ENCODE measurements at regions not wholly inside any gene's neighbourhood (a gene's known extent, or its start where the extent isn't known, plus 50 kb on each side); places are given as distances from the start of the nearest gene placed in this dataset.

DNA sequence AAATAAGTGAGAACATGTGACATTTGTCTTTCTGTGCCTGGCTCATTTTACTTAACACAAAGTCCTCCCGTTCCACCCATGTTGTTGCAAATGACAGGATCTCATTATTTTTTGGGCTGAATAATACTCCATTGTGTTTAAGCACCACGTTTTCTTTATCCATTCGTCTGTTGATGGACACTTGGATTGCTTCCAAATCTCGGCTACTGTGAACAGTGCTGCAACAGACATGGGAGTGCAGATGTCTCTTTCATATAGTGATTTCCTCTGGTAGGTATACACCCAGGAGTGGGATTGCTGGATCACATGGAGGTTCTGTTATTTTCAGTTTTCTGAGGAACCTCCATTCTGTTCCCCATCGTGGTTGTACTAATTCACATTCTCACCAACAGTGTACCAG, 264.4 kb upstream of the GALNT17 start:
- no peak overlapping the region for H3K27ac ChIP-seq
- peaks cover 0 to 9% of the 10 kb centered on the region in 2 donors for H3K9me3 ChIP-seq
- TF ChIP-seq, protein P1, sequence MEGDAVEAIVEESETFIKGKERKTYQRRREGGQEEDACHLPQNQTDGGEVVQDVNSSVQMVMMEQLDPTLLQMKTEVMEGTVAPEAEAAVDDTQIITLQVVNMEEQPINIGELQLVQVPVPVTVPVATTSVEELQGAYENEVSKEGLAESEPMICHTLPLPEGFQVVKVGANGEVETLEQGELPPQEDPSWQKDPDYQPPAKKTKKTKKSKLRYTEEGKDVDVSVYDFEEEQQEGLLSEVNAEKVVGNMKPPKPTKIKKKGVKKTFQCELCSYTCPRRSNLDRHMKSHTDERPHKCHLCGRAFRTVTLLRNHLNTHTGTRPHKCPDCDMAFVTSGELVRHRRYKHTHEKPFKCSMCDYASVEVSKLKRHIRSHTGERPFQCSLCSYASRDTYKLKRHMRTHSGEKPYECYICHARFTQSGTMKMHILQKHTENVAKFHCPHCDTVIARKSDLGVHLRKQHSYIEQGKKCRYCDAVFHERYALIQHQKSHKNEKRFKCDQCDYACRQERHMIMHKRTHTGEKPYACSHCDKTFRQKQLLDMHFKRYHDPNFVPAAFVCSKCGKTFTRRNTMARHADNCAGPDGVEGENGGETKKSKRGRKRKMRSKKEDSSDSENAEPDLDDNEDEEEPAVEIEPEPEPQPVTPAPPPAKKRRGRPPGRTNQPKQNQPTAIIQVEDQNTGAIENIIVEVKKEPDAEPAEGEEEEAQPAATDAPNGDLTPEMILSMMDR (IDR thresholded peaks at IDR 0.05): no peak
- no peaks in the 10 kb centered on the region for H3K27me3 ChIP-seq
- no peak for DNase-seq (ENCODE audit: low spot score)
- H3K36me3 ChIP-seq: no peaks in the 10 kb centered on the region
- no peak overlapping the region for H3K4me3 ChIP-seq
- no peaks in the 10 kb centered on the region for H3K4me1 ChIP-seq

- Histone ChIP-seq H3K27ac (no peak overlapping the region), H3K27me3 (no peaks in the 10 kb centered on the region), H3K4me3 (no peak overlapping the region), H3K9me3 (peaks cover 0 to 5% of the 10 kb centered on the region in 2 donors), H3K4me1 (no peaks in the 10 kb centered on the region), H3K36me3 (no peaks in the 10 kb centered on the region)
- TF ChIP-seq, protein P1 (IDR thresholded peaks at IDR 0.05): no peak
- DNase-seq (ENCODE audit: low spot score): no peak
Measured at GRCh38 chr7:70870349-70870748, 261.6 kb upstream of the GALNT17 start.

GRCh38 chr7:70872188-70872587, 259.8 kb upstream of the GALNT17 start:
- H3K9me3 ChIP-seq: no peaks in the 10 kb centered on the region
- H3K4me3 ChIP-seq: no peak overlapping the region
- H3K36me3 ChIP-seq: no peaks in the 10 kb centered on the region
- TF ChIP-seq, protein P1 (IDR thresholded peaks at IDR 0.05): no peak
- no peak for DNase-seq (ENCODE audit: low spot score)
- H3K27ac ChIP-seq: no peak overlapping the region
- no peaks in the 10 kb centered on the region for H3K4me1 ChIP-seq
- no peaks in the 10 kb centered on the region for H3K27me3 ChIP-seq

DNA sequence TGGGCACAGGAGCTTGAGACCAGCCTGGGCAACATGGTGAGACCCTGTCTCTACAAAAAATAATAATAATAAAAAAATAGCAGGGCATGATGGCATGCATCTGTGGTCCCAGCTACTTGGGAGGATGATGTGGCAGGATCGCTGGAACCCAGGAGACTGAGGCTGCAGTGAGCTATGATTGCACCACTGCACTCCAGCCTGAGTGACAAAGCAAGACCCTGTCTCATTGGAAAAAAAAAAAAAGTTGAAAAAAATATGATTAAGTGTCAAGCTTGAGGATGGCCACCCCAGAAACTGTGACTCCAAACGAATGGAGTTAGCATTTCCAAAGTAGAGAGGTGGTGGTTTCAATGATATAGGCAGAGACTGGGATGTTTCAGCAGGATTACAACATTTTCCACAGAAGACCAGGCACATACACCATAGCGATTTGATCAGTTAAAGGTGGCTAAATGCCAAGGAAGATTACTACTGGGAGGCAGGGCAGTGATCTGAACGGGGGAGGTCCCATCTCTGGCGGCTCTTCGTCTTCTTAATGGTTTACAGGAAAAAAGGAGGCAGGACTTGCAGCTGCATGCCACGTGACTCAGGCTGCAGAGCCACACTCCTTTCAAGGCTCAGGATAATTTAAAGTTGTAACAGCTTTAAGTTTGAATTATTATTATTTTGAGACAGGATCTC, 250.6 kb upstream of the GALNT17 start:
- no peaks in the 10 kb centered on the region for H3K4me1 ChIP-seq
- no peak overlapping the region for H3K4me3 ChIP-seq
- TF ChIP-seq, protein P1 (IDR thresholded peaks at IDR 0.05): no peak
- no peak for DNase-seq (ENCODE audit: low spot score)
- peaks cover 0 to 6% of the 10 kb centered on the region in 2 donors for H3K9me3 ChIP-seq
- H3K27me3 ChIP-seq: no peaks in the 10 kb centered on the region
- H3K36me3 ChIP-seq: no peaks in the 10 kb centered on the region
- no peak overlapping the region for H3K27ac ChIP-seq

DNA sequence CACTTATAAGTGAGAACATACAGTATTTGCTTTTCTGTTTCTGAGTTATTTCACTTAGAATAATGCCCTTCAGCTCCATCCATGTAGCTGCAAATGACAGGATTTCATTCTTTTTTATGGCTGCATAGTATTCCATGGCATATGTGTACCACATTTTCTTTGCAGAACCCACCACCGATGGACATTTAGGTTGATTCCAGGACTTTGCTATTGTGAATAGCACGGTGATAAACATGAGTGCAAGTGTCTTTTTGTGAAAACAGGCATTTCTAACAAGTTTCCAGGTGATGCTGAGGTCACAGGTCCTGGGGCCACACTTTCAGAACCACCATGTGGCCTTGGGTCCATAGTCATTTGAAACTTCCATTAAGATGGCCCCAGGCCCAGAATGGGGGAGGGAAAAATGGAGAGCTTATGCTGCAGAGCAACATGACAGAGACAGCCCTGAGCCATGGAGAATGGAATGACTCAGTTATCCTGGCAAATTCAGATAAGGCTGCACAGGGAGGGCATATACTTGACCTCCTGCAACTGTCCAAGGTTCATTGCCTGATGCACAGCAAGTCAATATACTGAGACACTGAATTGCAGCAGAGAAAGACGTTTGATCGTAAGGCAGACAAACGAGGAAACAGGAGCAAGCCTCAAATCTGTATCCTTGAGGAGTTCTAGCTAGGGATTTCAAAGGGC, 248.0 kb upstream of the GALNT17 start:
- H3K4me3 ChIP-seq: no peak overlapping the region
- no peaks in the 10 kb centered on the region for H3K4me1 ChIP-seq
- TF ChIP-seq, protein P1 (IDR thresholded peaks at IDR 0.05): no peak
- H3K36me3 ChIP-seq: no peaks in the 10 kb centered on the region
- DNase-seq (ENCODE audit: low spot score): no peak
- H3K27ac ChIP-seq: no peak overlapping the region
- peaks cover 0 to 13% of the 10 kb centered on the region in 2 donors for H3K9me3 ChIP-seq
- no peaks in the 10 kb centered on the region for H3K27me3 ChIP-seq

All from right atrium auricular region (tissue), 2 donors.